ENCODE measurements at regions not wholly inside any gene's neighbourhood (a gene's known extent, or its start where the extent isn't known, plus 50 kb on each side); places are given as distances from the start of the nearest gene placed in this dataset.

DNA sequence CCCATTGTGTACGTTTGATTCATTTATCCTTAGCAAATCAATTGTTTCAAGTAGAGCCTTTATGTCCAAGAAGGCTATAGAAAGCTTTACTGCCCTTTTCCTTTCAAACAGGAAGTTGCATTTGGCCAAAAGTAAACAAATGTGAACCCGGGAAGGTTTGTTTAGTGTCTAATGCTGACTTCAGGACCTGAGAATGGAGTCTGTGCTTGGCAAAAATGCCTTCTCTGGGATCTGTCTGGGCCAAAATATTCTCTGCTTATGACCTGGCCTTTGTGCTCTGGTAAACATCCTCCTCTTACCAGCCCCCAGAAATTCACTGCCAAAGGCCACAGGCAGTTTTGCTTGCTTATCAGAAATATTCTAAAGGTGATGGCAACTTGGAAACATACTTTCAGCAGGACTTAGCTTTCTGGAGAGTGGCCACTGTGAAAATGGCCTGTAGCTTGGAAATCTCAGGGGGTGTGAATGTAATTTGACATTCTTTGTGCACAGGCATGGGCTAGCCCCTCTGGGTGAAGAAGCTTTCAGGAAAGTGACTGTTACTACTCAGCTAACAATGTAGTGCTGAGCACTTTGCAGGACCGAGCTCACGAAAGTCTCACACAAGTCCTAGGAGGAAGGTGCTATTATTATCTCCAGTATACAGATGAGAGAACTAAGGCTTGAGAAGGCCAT, 199.5 kb downstream of the PTEN start:
- no peak for TF ChIP-seq FOXP2 (optimal IDR thresholded peaks at IDR 0.05; ENCODE audit: borderline replicate concordance, extremely low read depth, extremely low read length, insufficient read depth)

DNA sequence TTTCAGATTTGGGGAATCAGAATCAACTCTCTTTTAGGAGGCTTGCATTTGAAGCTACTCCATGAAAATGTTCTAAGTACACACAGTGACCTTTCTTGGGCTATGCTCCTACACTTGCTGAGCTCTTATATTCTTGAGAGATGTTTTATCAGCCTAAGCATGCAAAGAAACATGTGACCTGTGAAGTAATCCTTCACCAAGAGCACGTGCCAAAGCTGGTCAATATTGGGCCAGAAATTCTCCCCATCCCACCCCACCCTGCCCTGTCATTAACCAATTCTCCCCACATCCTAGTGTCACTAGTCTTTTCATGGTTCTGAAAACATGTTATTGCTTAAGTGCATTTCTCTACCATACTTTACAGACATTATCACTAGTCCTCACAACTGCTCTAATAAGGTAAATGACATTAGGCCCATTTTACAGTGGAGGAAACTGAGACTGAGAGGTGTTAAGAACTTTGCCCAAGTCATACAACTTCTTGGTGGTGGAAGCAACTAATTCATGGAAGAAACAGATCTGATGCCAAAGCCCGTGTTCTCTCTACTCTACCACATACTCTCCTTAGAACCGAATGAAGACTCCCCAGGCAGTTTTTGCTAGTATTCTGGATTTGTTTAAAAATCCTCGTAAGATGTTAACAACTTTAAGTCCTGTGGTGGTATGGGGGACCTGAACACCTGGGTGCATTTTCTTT, 200.6 kb downstream of the PTEN start:
- TF ChIP-seq FOXP2 (optimal IDR thresholded peaks at IDR 0.05; ENCODE audit: borderline replicate concordance, extremely low read depth, extremely low read length, insufficient read depth): no peak
- no peak for TF ChIP-seq REST (IDR thresholded peaks at IDR 0.05; ENCODE audit: insufficient read depth in 1 of 2, low read depth in 2 of 2, low read length in 2 of 2)
- no peak for TF ChIP-seq SIN3A (IDR thresholded peaks at IDR 0.05; ENCODE audit: borderline replicate concordance, insufficient read depth, low read length)
- no peak; the same call in 1 of the 2 replicates for TF ChIP-seq TAF1 (IDR thresholded peaks at IDR 0.05; ENCODE audit: borderline replicate concordance, insufficient read depth, low read length)
- no peak for TF ChIP-seq POLR2AphosphoS5 (IDR thresholded peaks at IDR 0.05; ENCODE audit: low read depth, low read length)

- TF ChIP-seq POLR2AphosphoS5 (IDR thresholded peaks at IDR 0.05; ENCODE audit: low read depth, low read length) (no peak), SIN3A (IDR thresholded peaks at IDR 0.05; ENCODE audit: borderline replicate concordance, insufficient read depth, low read length) (no peak), FOXP2 (optimal IDR thresholded peaks at IDR 0.05; ENCODE audit: borderline replicate concordance, extremely low read depth, extremely low read length, insufficient read depth) (peak; percentile 29), TAF1 (IDR thresholded peaks at IDR 0.05; ENCODE audit: borderline replicate concordance, insufficient read depth, low read length) (no peak), REST (IDR thresholded peaks at IDR 0.05; ENCODE audit: insufficient read depth in 1 of 2, low read depth in 2 of 2, low read length in 2 of 2) (no peak)
Measured at GRCh38 chr10:88064608-88065382, 201.4 kb downstream of the PTEN start.

GRCh38 chr10:88065383-88066049, 202.1 kb downstream of the PTEN start:
- TF ChIP-seq REST (IDR thresholded peaks at IDR 0.05; ENCODE audit: insufficient read depth in 1 of 2, low read depth in 2 of 2, low read length in 2 of 2) (no peak), POLR2AphosphoS5 (IDR thresholded peaks at IDR 0.05; ENCODE audit: low read depth, low read length) (no peak), FOXP2 (optimal IDR thresholded peaks at IDR 0.05; ENCODE audit: borderline replicate concordance, extremely low read depth, extremely low read length, insufficient read depth) (no peak), TAF1 (IDR thresholded peaks at IDR 0.05; ENCODE audit: borderline replicate concordance, insufficient read depth, low read length) (no peak), SIN3A (IDR thresholded peaks at IDR 0.05; ENCODE audit: borderline replicate concordance, insufficient read depth, low read length) (no peak)

GRCh38 chr10:88066319-88066718, 202.9 kb downstream of the PTEN start:
- TF ChIP-seq FOXP2 (optimal IDR thresholded peaks at IDR 0.05; ENCODE audit: borderline replicate concordance, extremely low read depth, extremely low read length, insufficient read depth) (no peak), TAF1 (IDR thresholded peaks at IDR 0.05; ENCODE audit: borderline replicate concordance, insufficient read depth, low read length) (no peak), REST (IDR thresholded peaks at IDR 0.05; ENCODE audit: insufficient read depth in 1 of 2, low read depth in 2 of 2, low read length in 2 of 2) (no peak), POLR2AphosphoS5 (IDR thresholded peaks at IDR 0.05; ENCODE audit: low read depth, low read length) (no peak), SIN3A (IDR thresholded peaks at IDR 0.05; ENCODE audit: borderline replicate concordance, insufficient read depth, low read length) (no peak)

Measured in PFSK-1 (cell line).